HG02981 (cell line): ENCODE measurements at regions not wholly inside any gene's neighbourhood (a gene's known extent, or its start where the extent isn't known, plus 50 kb on each side); places are given as distances from the start of the nearest gene placed in this dataset.

Experiments used
- ATAC-seq: cut with Tn5 transposase; IDR thresholded peaks from one replicate; pipeline ENCODE4 v1.9.1; 2021; ENCODE audit warnings: mild to moderate bottlenecking, moderate library complexity; ENCODE audit not compliant: unreplicated experiment

- peak; percentile 83 for ATAC-seq
These were observed 203.0 kb downstream of the SOCS6 start for GRCh38 chr18:70491734-70492348.

GRCh38 chr18:70489986-70490933 lies 201.4 kb downstream of the SOCS6 start:
- peak; percentile 40 for ATAC-seq

- ATAC-seq, result no peak
These were observed 200.7 kb downstream of the SOCS6 start for GRCh38 chr18:70489571-70489970.

GRCh38 chr18:70469916-70470315 lies 181.1 kb downstream of the SOCS6 start:
- ATAC-seq, result no peak

- ATAC-seq, result no peak
These were observed 180.2 kb downstream of the SOCS6 start for GRCh38 chr18:70468861-70469547.

GRCh38 chr18:70464343-70465114 lies 175.7 kb downstream of the SOCS6 start:
- no peak for ATAC-seq

- ATAC-seq, result no peak
These were observed 174.2 kb downstream of the SOCS6 start for GRCh38 chr18:70463085-70463484.

- no peak for ATAC-seq
These were observed 173.2 kb downstream of the SOCS6 start for GRCh38 chr18:70462078-70462439.

- no peak for ATAC-seq
These were observed 172.7 kb downstream of the SOCS6 start for GRCh38 chr18:70461323-70462077.

- no peak for ATAC-seq
These were observed 170.9 kb downstream of the SOCS6 start for GRCh38 chr18:70459731-70460130.

- ATAC-seq, result no peak
These were observed 170.4 kb downstream of the SOCS6 start for GRCh38 chr18:70459251-70459650.

GRCh38 chr18:70457788-70458187 lies 168.9 kb downstream of the SOCS6 start:
- no peak for ATAC-seq

GRCh38 chr18:70457223-70457622 lies 168.4 kb downstream of the SOCS6 start:
- no peak for ATAC-seq

GRCh38 chr18:70456376-70456775 lies 167.5 kb downstream of the SOCS6 start:
- ATAC-seq, result no peak

- ATAC-seq, result no peak
These were observed 166.9 kb downstream of the SOCS6 start for GRCh38 chr18:70455731-70456130.

GRCh38 chr18:70454704-70455322 lies 166.0 kb downstream of the SOCS6 start:
- peak; percentile 79 for ATAC-seq

GRCh38 chr18:70453058-70453775 lies 164.4 kb downstream of the SOCS6 start:
- no peak for ATAC-seq

- no peak for ATAC-seq
These were observed 163.7 kb downstream of the SOCS6 start for GRCh38 chr18:70452501-70452900.
